Muscle of leg (tissue), 3 donors: ENCODE measurements at regions not wholly inside any gene's neighbourhood (a gene's known extent, or its start where the extent isn't known, plus 50 kb on each side); places are given as distances from the start of the nearest gene placed in this dataset.

Source experiments
- DNase-seq: peaks from one replicate; pipeline ENCODE4 v3.0.0; 2013
- H3K27ac ChIP-seq: one replicate; pipeline ENCODE4 v1.5.1; 2013; ENCODE audit warnings: mild to moderate bottlenecking, low read length, control low read depth
- H3K27me3 ChIP-seq: one replicate; pipeline ENCODE4 v1.6.1; 2013; ENCODE audit warnings: low read length; ENCODE audit not compliant: control insufficient read depth, insufficient read depth
- H3K36me3 ChIP-seq: one replicate; pipeline ENCODE4 v1.6.1; 2013; ENCODE audit warnings: low read length; ENCODE audit not compliant: control insufficient read depth, insufficient read depth
- H3K4me1 ChIP-seq: one replicate; pipeline ENCODE4 v1.6.1; 2013; ENCODE audit warnings: low read length; ENCODE audit not compliant: control insufficient read depth, insufficient read depth
- H3K4me3 ChIP-seq: one replicate; pipeline ENCODE4 v1.5.1; 2013; ENCODE audit warnings: low read length, control low read depth
- H3K9me3 ChIP-seq: replicated peaks from 2 replicates; pipeline ENCODE4 v1.6.1; 2013; ENCODE audit warnings: low read depth, low read length; ENCODE audit not compliant: control insufficient read depth
- WGBS: methylation state at CpG from one replicate; pipeline ENCODE4 v1.1.5; 2013; ENCODE audit warnings: missing lambda C conversion rate; ENCODE audit not compliant: insufficient coverage; 5-methylcytosine and 5-hydroxymethylcytosine counted together

- Histone ChIP-seq H3K27ac (no peak overlapping the region), H3K9me3 (no peaks in the 10 kb centered on the region), H3K36me3 (no peaks in the 10 kb centered on the region), H3K4me1 (no peaks in the 10 kb centered on the region), H3K27me3 (no peaks in the 10 kb centered on the region), H3K4me3 (no peak overlapping the region)
- no peak for DNase-seq
- no CpG with 5 or more reads among the region's 3 CpGs for WGBS
Measured at GRCh38 chr18:4858379-4859127, 338.5 kb downstream of the AKAIN1 start.

GRCh38 chr18:4854671-4855070, 342.4 kb downstream of the AKAIN1 start:
- H3K36me3 ChIP-seq, result no peaks in the 10 kb centered on the region
- H3K4me3 ChIP-seq, result no peak overlapping the region
- H3K27me3 ChIP-seq, result no peaks in the 10 kb centered on the region
- no peaks in the 10 kb centered on the region for H3K9me3 ChIP-seq
- no CpG with 5 or more reads among the region's 1 CpG for WGBS
- no peak overlapping the region for H3K27ac ChIP-seq
- H3K4me1 ChIP-seq, result no peaks in the 10 kb centered on the region
- peak; percentile 50 for DNase-seq

- WGBS, result no CpG with 5 or more reads among the region's 1 CpG
- Histone ChIP-seq H3K4me3 (no peak overlapping the region), H3K27me3 (no peaks in the 10 kb centered on the region), H3K9me3 (no peaks in the 10 kb centered on the region), H3K4me1 (no peaks in the 10 kb centered on the region), H3K27ac (no peak overlapping the region), H3K36me3 (no peaks in the 10 kb centered on the region)
- no peak for DNase-seq
Measured at GRCh38 chr18:4851301-4851976, 345.6 kb downstream of the AKAIN1 start.

GRCh38 chr18:4847056-4847455, 350.0 kb downstream of the AKAIN1 start:
- no peaks in the 10 kb centered on the region for H3K27me3 ChIP-seq
- WGBS, result no CpG with 5 or more reads among the region's 1 CpG
- no peak for DNase-seq

GRCh38 chr18:4844320-4844719, 352.7 kb downstream of the AKAIN1 start:
- Histone ChIP-seq H3K27ac (no peak overlapping the region), H3K27me3 (no peaks in the 10 kb centered on the region), H3K36me3 (no peaks in the 10 kb centered on the region), H3K4me1 (no peaks in the 10 kb centered on the region), H3K9me3 (peaks cover 2% of the 10 kb centered on the region), H3K4me3 (no peak overlapping the region)
- 45% methylated on average over 1 of the region's 3 CpGs for WGBS
- no peak for DNase-seq

More at GRCh38 chr18:4847056-4847455, 350.0 kb downstream of the AKAIN1 start:
- Histone ChIP-seq H3K9me3 (peaks cover 2% of the 10 kb centered on the region), H3K27ac (no peak overlapping the region), H3K4me1 (no peaks in the 10 kb centered on the region), H3K4me3 (no peak overlapping the region), H3K36me3 (no peaks in the 10 kb centered on the region)

GRCh38 chr18:4843771-4844170, 353.3 kb downstream of the AKAIN1 start:
- H3K4me3 ChIP-seq, result no peak overlapping the region
- H3K36me3 ChIP-seq, result no peaks in the 10 kb centered on the region
- no peak for DNase-seq
- no peaks in the 10 kb centered on the region for H3K27me3 ChIP-seq
- H3K27ac ChIP-seq, result no peak overlapping the region
- no peaks in the 10 kb centered on the region for H3K4me1 ChIP-seq
- H3K9me3 ChIP-seq, result peaks cover 2% of the 10 kb centered on the region

GRCh38 chr18:4842751-4843150, 354.3 kb downstream of the AKAIN1 start:
- Histone ChIP-seq H3K36me3 (no peaks in the 10 kb centered on the region), H3K27ac (no peak overlapping the region), H3K9me3 (peaks cover 2% of the 10 kb centered on the region), H3K27me3 (no peaks in the 10 kb centered on the region), H3K4me1 (no peaks in the 10 kb centered on the region), H3K4me3 (no peak overlapping the region)
- DNase-seq, result no peak
- no CpG with 5 or more reads among the region's 1 CpG for WGBS

GRCh38 chr18:4842287-4842686, 354.8 kb downstream of the AKAIN1 start:
- Histone ChIP-seq H3K4me3 (no peak overlapping the region), H3K36me3 (no peaks in the 10 kb centered on the region), H3K27me3 (no peaks in the 10 kb centered on the region), H3K9me3 (peaks cover 2% of the 10 kb centered on the region), H3K27ac (no peak overlapping the region), H3K4me1 (no peaks in the 10 kb centered on the region)
- DNase-seq, result no peak
- no CpG with 5 or more reads among the region's 2 CpGs for WGBS

- no peak overlapping the region for H3K4me3 ChIP-seq
- H3K27me3 ChIP-seq, result no peaks in the 10 kb centered on the region
- no peaks in the 10 kb centered on the region for H3K4me1 ChIP-seq
- H3K27ac ChIP-seq, result no peak overlapping the region
- H3K36me3 ChIP-seq, result no peaks in the 10 kb centered on the region
- H3K9me3 ChIP-seq, result no peaks in the 10 kb centered on the region
- no peak for DNase-seq
Measured at GRCh38 chr18:4839639-4840038, 357.4 kb downstream of the AKAIN1 start.

- no peak overlapping the region for H3K27ac ChIP-seq
- no CpG with 5 or more reads among the region's 1 CpG for WGBS
- H3K27me3 ChIP-seq, result no peaks in the 10 kb centered on the region
- no peaks in the 10 kb centered on the region for H3K4me1 ChIP-seq
- DNase-seq, result no peak
- H3K36me3 ChIP-seq, result no peaks in the 10 kb centered on the region
- H3K9me3 ChIP-seq, result no peaks in the 10 kb centered on the region
- H3K4me3 ChIP-seq, result no peak overlapping the region
Measured at GRCh38 chr18:4836141-4836540, 360.9 kb downstream of the AKAIN1 start.
